H1 (cell line): ENCODE measurements at regions not wholly inside any gene's neighbourhood (a gene's known extent, or its start where the extent isn't known, plus 50 kb on each side); places are given as distances from the start of the nearest gene placed in this dataset.

Experiments
- CTCF ChIA-PET: fragments of 300-600 bp; sonication (Branson Sonifier 250); formaldehyde crosslinking; loops from one replicate; lab custom pipeline; 2021; ENCODE audit not compliant: partially characterized antibody; lab: Charles Lee
- POLR2A ChIA-PET: fragments of 300-600 bp; sonication (Branson Sonifier 250); formaldehyde crosslinking; loops from one replicate; lab custom pipeline; 2021; ENCODE audit warnings: inconsistent platforms; ENCODE audit not compliant: partially characterized antibody; lab: Charles Lee
- DNase-seq, 2 experiments: peaks; one replicate each; pipeline versions ENCODE4 v3.0.0 to v3.0.0-alpha.2; 2010 to 2022; ENCODE audit warnings: low spot score in 2 of 2, low read depth in 1 of 2, mixed read lengths in 1 of 2
- FAIRE-seq: peaks from 2 replicates; lab custom pipeline; 2011; peaks lifted over from hg19 to GRCh38; lab: Jason Lieb, UNC
- H2AFZ ChIP-seq: 2 replicates; pipeline ENCODE4 v1.8.1; 2012; ENCODE audit warnings: low read length, inconsistent platforms
- H2AK5ac ChIP-seq: 2 replicates; pipeline ENCODE4 v1.6.1; 2013; ENCODE audit warnings: low read depth, low read length
- H2BK120ac ChIP-seq: replicated peaks from 2 replicates; pipeline ENCODE3; 2013; ENCODE audit warnings: low read depth, low read length, inconsistent platforms
- H2BK12ac ChIP-seq: 2 replicates; pipeline ENCODE4 v1.6.1; 2013; ENCODE audit warnings: low read depth, low read length
- H2BK15ac ChIP-seq: 2 replicates; pipeline ENCODE4 v1.6.1; 2013; ENCODE audit warnings: low read length
- H2BK20ac ChIP-seq: 2 replicates; pipeline ENCODE4 v1.6.1; 2013; ENCODE audit warnings: low read length
- H2BK5ac ChIP-seq: 2 replicates; pipeline ENCODE4 v1.6.1; 2013; ENCODE audit warnings: low read depth, low read length
- H3K14ac ChIP-seq: 2 replicates; pipeline ENCODE4 v1.6.1; 2013; ENCODE audit warnings: inconsistent platforms; ENCODE audit not compliant: insufficient read length
- H3K18ac ChIP-seq: 2 replicates; pipeline ENCODE4 v1.6.1; 2013; ENCODE audit warnings: low read length; ENCODE audit errors: extremely low read depth
- H3K23ac ChIP-seq: 2 replicates; pipeline ENCODE4 v1.6.1; 2013; ENCODE audit warnings: inconsistent platforms; ENCODE audit not compliant: insufficient read length
- H3K23me2 ChIP-seq: 2 replicates; pipeline ENCODE4 v1.6.1; 2013; ENCODE audit warnings: low read depth, low read length
- H3K27ac ChIP-seq: 2 replicates; pipeline ENCODE4 v1.6.1; 2011; ENCODE audit warnings: low read depth, low read length, inconsistent platforms
- H3K27me3 ChIP-seq, 4 experiments: replicated peaks in 1 of 4; 1 replicate in 1 of 4; 2 replicates in 3 of 4; pipeline versions ENCODE4 v1.6.1 to v1.8.1; 2011 to 2013; ENCODE audit warnings: low read length in 3 of 4, mild to moderate bottlenecking in 3 of 4, inconsistent platforms in 2 of 4, mixed read lengths in 2 of 4, moderate library complexity in 1 of 4; ENCODE audit not compliant: control insufficient read depth in 3 of 4, insufficient read depth in 3 of 4; ENCODE audit errors: extremely low read depth in 1 of 4
- H3K36me3 ChIP-seq, 4 experiments: 2 replicates each; pipeline versions ENCODE4 v1.6.1 to v1.8.1; 2011 to 2013; ENCODE audit warnings: mild to moderate bottlenecking in 4 of 4, low read length in 3 of 4, moderate library complexity in 2 of 4, control low read depth in 1 of 4, inconsistent platforms in 1 of 4; ENCODE audit not compliant: insufficient read depth in 4 of 4, control insufficient read depth in 2 of 4
- H3K4ac ChIP-seq: replicated peaks from 2 replicates; pipeline ENCODE3; 2013; ENCODE audit warnings: low read length, low read depth, mixed read lengths, inconsistent platforms; ENCODE audit not compliant: insufficient read length
- H3K4me1 ChIP-seq, 4 experiments: replicated peaks in 1 of 4; 1 replicate in 1 of 4; 2 replicates in 3 of 4; pipeline versions ENCODE4 v1.6.1 to v1.8.1; 2011 to 2013; ENCODE audit warnings: low read length in 3 of 4, inconsistent platforms in 2 of 4, mixed read lengths in 1 of 4; ENCODE audit not compliant: insufficient read depth in 4 of 4, control insufficient read depth in 3 of 4
- H3K4me2 ChIP-seq, 2 experiments: 2 replicates each; pipeline versions ENCODE4 v1.6.1 to v1.8.1; 2011 to 2013; ENCODE audit warnings: low read depth in 2 of 2, low read length in 2 of 2, control low read depth in 1 of 2, inconsistent platforms in 1 of 2, mild to moderate bottlenecking in 1 of 2; ENCODE audit not compliant: insufficient read depth in 1 of 2
- H3K4me3 ChIP-seq, 4 experiments: fragments of 200-600, 300-600 bp in 1 of 4; sonication (generic), shearing (Covaris generic), sonication (Bioruptor Twin) in 1 of 4; 2 replicates each; pipeline versions ENCODE4 v1.5.1 to v1.8.1; 2011 to 2016; ENCODE audit warnings: low read length in 4 of 4, low read depth in 3 of 4, control low read depth in 2 of 4, inconsistent platforms in 2 of 4, mild to moderate bottlenecking in 2 of 4, mixed read lengths in 1 of 4, moderate library complexity in 1 of 4; ENCODE audit not compliant: insufficient read depth in 2 of 4; ENCODE audit errors: extremely low read depth in 1 of 4
- H3K56ac ChIP-seq: replicated peaks from 2 replicates; pipeline ENCODE3; 2013; ENCODE audit warnings: low read depth, mild to moderate bottlenecking, mixed read lengths, low read length, inconsistent platforms; ENCODE audit not compliant: insufficient read length
- H3K79me1 ChIP-seq: 2 replicates; pipeline ENCODE4 v1.6.1; 2013; ENCODE audit warnings: low read depth, low read length, control low read depth
- H3K79me2 ChIP-seq, 2 experiments: 2 replicates each; pipeline versions ENCODE4 v1.6.1 to v1.8.1; 2012 to 2013; ENCODE audit warnings: low read length in 2 of 2, mild to moderate bottlenecking in 2 of 2, inconsistent platforms in 1 of 2; ENCODE audit not compliant: insufficient read depth in 2 of 2, control insufficient read depth in 1 of 2
- H3K9ac ChIP-seq, 4 experiments: replicated peaks in 1 of 4; 1 replicate in 1 of 4; 2 replicates in 3 of 4; pipeline versions ENCODE4 v1.6.1 to v1.8.1; 2011 to 2013; ENCODE audit warnings: low read depth in 3 of 4, low read length in 3 of 4, control low read depth in 2 of 4, mild to moderate bottlenecking in 2 of 4, moderate library complexity in 2 of 4, inconsistent platforms in 1 of 4; ENCODE audit errors: extremely low read depth in 1 of 4
- H3K9me3 ChIP-seq, 2 experiments: 2 replicates each; pipeline versions ENCODE4 v1.6.1 to v1.8.1; 2012 to 2013; ENCODE audit warnings: mild to moderate bottlenecking in 2 of 2, moderate library complexity in 2 of 2, control low read depth in 1 of 2, inconsistent platforms in 1 of 2, low read depth in 1 of 2, low read length in 1 of 2, mixed read lengths in 1 of 2; ENCODE audit not compliant: insufficient read depth in 2 of 2
- H4K20me1 ChIP-seq, 2 experiments: replicated peaks in 1 of 2; 2 replicates each; pipeline versions ENCODE3 to v1.8.1; 2011 to 2013; ENCODE audit warnings: inconsistent platforms in 2 of 2, low read length in 2 of 2, mild to moderate bottlenecking in 1 of 2; ENCODE audit not compliant: insufficient read depth in 2 of 2, control insufficient read depth in 1 of 2
- H4K5ac ChIP-seq: 2 replicates; pipeline ENCODE4 v1.6.1; 2013; ENCODE audit warnings: low read length, low read depth, mixed read lengths, inconsistent platforms; ENCODE audit not compliant: insufficient read length
- H4K8ac ChIP-seq: 2 replicates; pipeline ENCODE4 v1.8.0; 2013; ENCODE audit warnings: mild to moderate bottlenecking, moderate library complexity, low read length, inconsistent platforms; ENCODE audit not compliant: insufficient read depth; ENCODE audit errors: extremely low read depth
- H4K91ac ChIP-seq: replicated peaks from 2 replicates; pipeline ENCODE3; 2013; ENCODE audit warnings: low read length, mixed read lengths, inconsistent platforms; ENCODE audit not compliant: insufficient read length
- CEBPB ChIP-seq: IDR thresholded peaks from 2 replicates; pipeline ENCODE4 v1.6.1; 2012; ENCODE audit warnings: low read depth, low read length
- EGR1 ChIP-seq: IDR thresholded peaks from 2 replicates; pipeline ENCODE4 v1.6.1; 2011; ENCODE audit warnings: low read depth, low read length, borderline replicate concordance
- EZH2 ChIP-seq: fragments of 200-600 bp; sonication (generic); IDR thresholded peaks from 2 replicates; pipeline ENCODE4 v1.7.1; 2012; ENCODE audit warnings: low read depth, mild to moderate bottlenecking, moderate library complexity, low read length, inconsistent platforms; ENCODE audit not compliant: severe bottlenecking
- FOSL1 ChIP-seq: IDR thresholded peaks from 2 replicates; pipeline ENCODE4 v1.6.1; 2011; ENCODE audit warnings: mild to moderate bottlenecking, low read depth, low read length, moderate library complexity; ENCODE audit not compliant: insufficient read depth
- GTF2F1 ChIP-seq: IDR thresholded peaks from 2 replicates; pipeline ENCODE4 v1.6.1; 2012; ENCODE audit warnings: low read depth, low read length, improper control_type of control experiment, borderline replicate concordance
- KDM1A ChIP-seq: fragments of 200-600, 300-600 bp; sonication (generic); IDR thresholded peaks from 2 replicates; pipeline ENCODE4 v1.7.1; 2016; ENCODE audit warnings: mild to moderate bottlenecking, low read length, borderline replicate concordance
- KDM4A ChIP-seq: IDR thresholded peaks from one replicate; pipeline ENCODE4 v1.7.1; 2012; ENCODE audit warnings: low read depth, mild to moderate bottlenecking, moderate library complexity, low read length, inconsistent platforms; ENCODE audit not compliant: severe bottlenecking
- KDM5A ChIP-seq: fragments of 200-600 bp; IDR thresholded peaks from 2 replicates; pipeline ENCODE4 v1.7.1; 2012; ENCODE audit warnings: mild to moderate bottlenecking, low read length, inconsistent platforms, mixed read lengths
- POU5F1 ChIP-seq: IDR thresholded peaks from 2 replicates; pipeline ENCODE4 v1.6.1; 2011; ENCODE audit warnings: low read depth, mild to moderate bottlenecking, low read length, moderate library complexity
- SAP30 ChIP-seq: fragments of 300-600 bp; sonication (generic); IDR thresholded peaks from 2 replicates; pipeline ENCODE4 v1.7.1; 2012; ENCODE audit warnings: low read length, moderate library complexity, mild to moderate bottlenecking, inconsistent platforms; ENCODE audit not compliant: insufficient read depth, insufficient replicate concordance
- SIN3A ChIP-seq, 2 experiments: IDR thresholded peaks in 1 of 2; conservative IDR thresholded peaks in 1 of 2; 2 replicates each; pipeline ENCODE4 v1.6.1; 2011 to 2012; ENCODE audit warnings: low read length in 2 of 2, improper control_type of control experiment in 1 of 2, low read depth in 1 of 2, mild to moderate bottlenecking in 1 of 2
- SP2 ChIP-seq: IDR thresholded peaks from 2 replicates; pipeline ENCODE4 v1.6.1; 2012; ENCODE audit warnings: mild to moderate bottlenecking, low read length, inconsistent platforms
- SRF ChIP-seq: IDR thresholded peaks from 2 replicates; pipeline ENCODE4 v1.6.1; 2011; ENCODE audit warnings: mild to moderate bottlenecking, low read depth, low read length, moderate library complexity
- TAF1 ChIP-seq: IDR thresholded peaks from 2 replicates; pipeline ENCODE4 v1.6.1; 2011; ENCODE audit warnings: mild to moderate bottlenecking, low read depth, low read length

- Histone ChIP-seq H3K4me1 (peaks cover 0 to 7% (median 3%) of the 10 kb centered on the region in 4 experiments; a peak in 3 of 7 replicates), H3K79me2 (no peaks in the 10 kb centered on the region), H3K4me3 (no peak overlapping the region), H2AK5ac (no peak overlapping the region), H3K9ac (no peak overlapping the region), H2BK20ac (no peak overlapping the region), H4K5ac (no peak overlapping the region), H3K36me3 (no peaks in the 10 kb centered on the region), H4K8ac (no peak overlapping the region), H3K56ac (no peak overlapping the region), H3K27ac (no peak overlapping the region), H2BK15ac (no peak overlapping the region), H3K23ac (no peak overlapping the region), H3K9me3 (no peaks in the 10 kb centered on the region), H4K91ac (no peak overlapping the region), H4K20me1 (no peaks in the 10 kb centered on the region), H3K18ac (no peak overlapping the region), H2BK5ac (no peak overlapping the region), H3K79me1 (no peaks in the 10 kb centered on the region), H3K4ac (no peak overlapping the region), H3K23me2 (no peaks in the 10 kb centered on the region), H3K27me3 (no peaks in the 10 kb centered on the region), H3K14ac (no peak overlapping the region), H3K4me2 (no peak overlapping the region), H2BK12ac (no peak overlapping the region), H2AFZ (no peak overlapping the region), H2BK120ac (no peak overlapping the region)
- FAIRE-seq (no peak), DNase-seq (no peak)
- TF ChIP-seq SRF (no peak), EZH2 (no peak), SP2 (no peak), CEBPB (no peak), EGR1 (no peak), GTF2F1 (no peak), KDM5A (no peak), POU5F1 (no peak), SIN3A (conservative IDR thresholded peaks at IDR 0.05 in 1 of 2, IDR thresholded peaks at IDR 0.05 in 1 of 2; ENCODE audit: low read depth in 1 of 2, low read length in 2 of 2) (no peak), KDM4A (no peak), SAP30 (no peak), KDM1A (no peak), TAF1 (no peak), FOSL1 (no peak)
- ChIA-PET CTCF (interaction anchor here (1.1 to 1.6 kb wide), 2 partner anchors 40 to 915 kb away, joined by 3 read pairs; no protein-coding TSS in a partner anchor), POLR2A (no interaction called here)
Observed at GRCh38 chr4:127498366-127498765, 134.4 kb upstream of the INTU start.
